ENCODE measurements at regions not wholly inside any gene's neighbourhood (a gene's known extent, or its start where the extent isn't known, plus 50 kb on each side); places are given as distances from the start of the nearest gene placed in this dataset.

DNA sequence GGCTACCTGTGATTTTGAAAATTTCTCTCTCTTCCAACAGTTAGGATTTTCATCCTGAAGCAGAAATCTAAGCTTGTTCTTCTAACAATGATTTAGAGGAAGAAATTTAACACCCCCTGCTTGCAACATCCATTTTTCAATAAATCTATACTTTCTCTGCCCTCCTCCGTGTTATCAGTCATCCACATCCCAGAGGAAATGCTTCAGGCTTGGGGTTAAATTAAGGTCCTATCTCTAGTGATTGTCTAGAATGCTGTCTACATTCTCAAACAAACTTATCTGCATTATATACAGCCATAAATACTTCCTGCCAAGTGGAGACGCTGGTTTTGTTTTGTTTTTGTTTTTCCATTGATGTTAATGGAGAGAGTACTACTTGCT lies 371.0 kb downstream of the CSNK1G3 start (continued):
- TF ChIP-seq EZH2 (IDR thresholded peaks at IDR 0.05) (no peak), TCF7L2 (IDR thresholded peaks at IDR 0.05; ENCODE audit: borderline replicate concordance, extremely low read depth, insufficient read depth, insufficient read length) (no peak), YY1 (IDR thresholded peaks at IDR 0.05; ENCODE audit: extremely low read depth, insufficient replicate concordance, low read depth, low read length) (no peak), CEBPB (IDR thresholded peaks at IDR 0.05; ENCODE audit: low read depth) (no peak), ZBTB33 (IDR thresholded peaks at IDR 0.05; ENCODE audit: extremely low read depth, insufficient replicate concordance, low read length) (no peak)

- POLR2A ChIA-PET: no interaction called here
- TF ChIP-seq ZNF274 (IDR thresholded peaks at IDR 0.05; ENCODE audit: low read depth, low read length) (no peak), POLR2A (IDR thresholded peaks at IDR 0.05; ENCODE audit: borderline replicate concordance, extremely low read depth, insufficient read depth, insufficient read length) (no peak), TCF7L2 (IDR thresholded peaks at IDR 0.05; ENCODE audit: borderline replicate concordance, extremely low read depth, insufficient read depth, insufficient read length) (no peak), EGR1 (IDR thresholded peaks at IDR 0.05; ENCODE audit: low read depth) (no peak), POLR2AphosphoS5 (IDR thresholded peaks at IDR 0.05; ENCODE audit: low read depth, low read length) (no peak), SRF (IDR thresholded peaks at IDR 0.05; ENCODE audit: low read depth) (no peak), ZBTB33 (IDR thresholded peaks at IDR 0.05; ENCODE audit: extremely low read depth, insufficient replicate concordance, low read length) (no peak), SIN3A (IDR thresholded peaks at IDR 0.05; ENCODE audit: low read depth) (no peak), REST (IDR thresholded peaks at IDR 0.05; ENCODE audit: low read depth) (no peak), EZH2phosphoT487 (IDR thresholded peaks at IDR 0.05; ENCODE audit: borderline replicate concordance) (no peak)
- TF ChIP-seq, protein P1, sequence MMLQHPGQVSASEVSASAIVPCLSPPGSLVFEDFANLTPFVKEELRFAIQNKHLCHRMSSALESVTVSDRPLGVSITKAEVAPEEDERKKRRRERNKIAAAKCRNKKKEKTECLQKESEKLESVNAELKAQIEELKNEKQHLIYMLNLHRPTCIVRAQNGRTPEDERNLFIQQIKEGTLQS (IDR thresholded peaks at IDR 0.05): no peak
- H4K20me1 ChIP-seq (ENCODE audit: insufficient read depth): no peaks in the 10 kb centered on the region
- DNase-seq (ENCODE audit: low read depth, low spot score) (no peak), ATAC-seq (no peak)
- intact Hi-C loops (cut with micrococcal nuclease): no loop called here
- CTCF ChIA-PET: no interaction called here
- H3K9ac ChIP-seq (ENCODE audit: low read length): no peak overlapping the region
- no peaks in the 10 kb centered on the region for H3K27me3 ChIP-seq (ENCODE audit: insufficient read depth, low read length)
- H3K4me2 ChIP-seq (ENCODE audit: low read length): no peak overlapping the region
- H3K4me1 ChIP-seq (ENCODE audit: control insufficient read depth in 1 of 2, insufficient read depth in 2 of 2, low read length in 2 of 2): peaks cover 4 to 7% of the 10 kb centered on the region in 2 experiments; a peak in 3 of 4 replicates
- no TSS peak for BruUV-seq (replicated peaks)
- H3K36me3 ChIP-seq (ENCODE audit: control insufficient read depth in 1 of 2, insufficient read depth in 2 of 2, low read length in 2 of 2): no peaks in the 10 kb centered on the region
- H2AFZ ChIP-seq (ENCODE audit: low read depth, low read length, poor library complexity, severe bottlenecking): peak overlapping the region; percentile 48
- no peak overlapping the region for H3K27ac ChIP-seq (ENCODE audit: low read depth, low read length)
- H3K9me2 ChIP-seq (ENCODE audit: insufficient read depth): no peaks in the 10 kb centered on the region
- H3K9me3 ChIP-seq (ENCODE audit: control insufficient read depth in 1 of 2, insufficient read depth in 1 of 2, low read depth in 1 of 2, low read length in 2 of 2): no peaks in the 10 kb centered on the region
- H3K4me3 ChIP-seq (replicated peaks in 1 of 2; ENCODE audit: low read depth in 1 of 2, low read length in 2 of 2): no peak overlapping the region
- RAD21 ChIA-PET (ENCODE audit: low non-redundant PET in 1 of 2, low total read pairs in 2 of 2, uncharacterized antibody in 2 of 2, unreplicated experiment in 2 of 2): interaction anchor here in 1 of 2 experiments (0.6 kb wide), 1 partner anchor 418 kb away, joined by 3 read pairs; no protein-coding TSS in a partner anchor
- H3K79me2 ChIP-seq (ENCODE audit: insufficient read depth, low read length): no peaks in the 10 kb centered on the region
Observed at GRCh38 chr5:123882319-123882964, 370.5 kb downstream of the CSNK1G3 start.

Measured in HCT116 (cell line).